GM12865 (cell line): ENCODE measurements at regions not wholly inside any gene's neighbourhood (a gene's known extent, or its start where the extent isn't known, plus 50 kb on each side); places are given as distances from the start of the nearest gene placed in this dataset.

Source experiments
- DNase-seq: peaks from one replicate; pipeline ENCODE4 v3.0.0; 2010; ENCODE audit warnings: low read depth
- H3K4me3 ChIP-seq: 2 replicates; pipeline ENCODE4 v1.5.1; 2011; ENCODE audit warnings: mild to moderate bottlenecking, low read depth, low read length, control low read depth
- TF ChIP-seq, protein P1 (sequence below): IDR thresholded peaks from 2 replicates; pipeline ENCODE4 v1.5.1; 2011; ENCODE audit warnings: low read length, control low read depth, low read depth, inconsistent platforms; ENCODE audit not compliant: insufficient read depth; ENCODE audit errors: missing control alignments

DNA sequence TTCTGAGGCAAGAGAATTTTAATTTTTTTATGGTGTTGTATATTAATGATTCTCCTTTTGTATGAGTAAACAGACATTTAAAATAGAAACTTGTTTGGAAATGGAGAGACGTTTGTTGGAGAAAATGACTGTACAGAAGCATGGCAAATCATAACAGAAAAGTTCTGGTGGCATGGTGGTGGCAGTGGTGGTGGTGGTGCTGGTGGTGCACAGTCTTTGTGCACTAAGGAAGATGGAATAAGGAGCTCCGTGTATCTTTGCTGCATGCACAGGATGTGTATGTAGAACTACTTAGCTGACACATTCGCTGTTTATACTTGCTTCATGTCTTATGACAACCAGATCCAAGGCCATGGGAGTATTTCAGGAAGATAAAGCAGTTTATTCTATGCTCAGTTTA, 294.9 kb downstream of the UTRN start:
- no peak overlapping the region for H3K4me3 ChIP-seq
- DNase-seq: no peak
- TF ChIP-seq, protein P1, sequence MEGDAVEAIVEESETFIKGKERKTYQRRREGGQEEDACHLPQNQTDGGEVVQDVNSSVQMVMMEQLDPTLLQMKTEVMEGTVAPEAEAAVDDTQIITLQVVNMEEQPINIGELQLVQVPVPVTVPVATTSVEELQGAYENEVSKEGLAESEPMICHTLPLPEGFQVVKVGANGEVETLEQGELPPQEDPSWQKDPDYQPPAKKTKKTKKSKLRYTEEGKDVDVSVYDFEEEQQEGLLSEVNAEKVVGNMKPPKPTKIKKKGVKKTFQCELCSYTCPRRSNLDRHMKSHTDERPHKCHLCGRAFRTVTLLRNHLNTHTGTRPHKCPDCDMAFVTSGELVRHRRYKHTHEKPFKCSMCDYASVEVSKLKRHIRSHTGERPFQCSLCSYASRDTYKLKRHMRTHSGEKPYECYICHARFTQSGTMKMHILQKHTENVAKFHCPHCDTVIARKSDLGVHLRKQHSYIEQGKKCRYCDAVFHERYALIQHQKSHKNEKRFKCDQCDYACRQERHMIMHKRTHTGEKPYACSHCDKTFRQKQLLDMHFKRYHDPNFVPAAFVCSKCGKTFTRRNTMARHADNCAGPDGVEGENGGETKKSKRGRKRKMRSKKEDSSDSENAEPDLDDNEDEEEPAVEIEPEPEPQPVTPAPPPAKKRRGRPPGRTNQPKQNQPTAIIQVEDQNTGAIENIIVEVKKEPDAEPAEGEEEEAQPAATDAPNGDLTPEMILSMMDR: no peak

DNA sequence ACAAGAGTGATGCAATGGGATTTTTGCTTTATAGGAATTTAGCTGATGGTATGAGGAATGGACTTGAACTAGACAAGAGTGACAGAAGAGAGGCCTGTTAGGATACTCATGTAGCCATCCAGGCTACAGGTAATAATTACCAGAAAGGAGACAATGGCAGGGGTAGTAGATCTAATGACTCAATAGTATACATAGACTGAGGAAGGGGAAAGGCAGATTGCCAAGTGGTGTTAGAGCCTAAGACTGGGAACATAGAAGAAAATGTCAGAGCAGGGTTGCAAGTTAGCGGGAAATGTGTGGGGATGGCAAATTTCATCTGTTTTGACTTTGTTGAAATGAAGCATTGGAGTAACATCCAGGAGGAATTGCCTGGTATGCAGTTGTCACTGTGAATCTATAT, 295.6 kb downstream of the UTRN start:
- no peak overlapping the region for H3K4me3 ChIP-seq
- TF ChIP-seq, protein P1: no peak
- no peak for DNase-seq

DNA sequence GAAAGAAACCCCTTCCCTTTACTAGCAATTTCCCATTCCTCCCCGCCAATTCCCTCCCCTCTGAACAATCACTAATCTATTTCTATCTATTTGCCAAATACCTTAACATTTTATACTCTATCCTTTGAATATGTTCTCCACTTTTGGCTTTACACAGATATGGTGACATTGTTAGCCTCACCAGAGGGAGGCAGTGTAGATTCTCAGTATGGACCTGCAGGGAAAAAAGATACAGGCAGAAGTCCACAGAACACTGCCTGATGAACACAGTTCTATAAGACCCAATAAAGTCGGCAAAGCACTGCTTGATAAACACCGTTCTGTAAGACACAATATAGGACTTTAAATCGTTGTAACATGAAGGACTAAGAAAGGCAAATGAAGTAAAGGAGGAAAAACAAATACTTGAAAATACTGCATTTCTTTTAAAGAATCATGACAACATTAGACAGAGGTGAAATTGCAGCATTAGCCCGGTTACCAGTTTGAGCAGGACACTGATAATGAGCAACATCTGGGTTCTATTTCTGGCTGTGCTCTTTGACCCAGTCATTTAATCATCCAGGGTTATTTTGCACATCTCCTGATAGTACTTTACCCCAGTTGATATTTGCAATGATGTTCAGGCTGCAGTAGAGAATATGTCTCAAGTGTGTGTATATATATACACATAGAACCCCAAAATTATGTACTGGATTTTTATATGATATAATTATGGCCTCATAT, 296.8 kb downstream of the UTRN start:
- TF ChIP-seq, protein P1: peak; percentile 43
- peak; percentile 28 for DNase-seq
- no peak overlapping the region for H3K4me3 ChIP-seq

DNA sequence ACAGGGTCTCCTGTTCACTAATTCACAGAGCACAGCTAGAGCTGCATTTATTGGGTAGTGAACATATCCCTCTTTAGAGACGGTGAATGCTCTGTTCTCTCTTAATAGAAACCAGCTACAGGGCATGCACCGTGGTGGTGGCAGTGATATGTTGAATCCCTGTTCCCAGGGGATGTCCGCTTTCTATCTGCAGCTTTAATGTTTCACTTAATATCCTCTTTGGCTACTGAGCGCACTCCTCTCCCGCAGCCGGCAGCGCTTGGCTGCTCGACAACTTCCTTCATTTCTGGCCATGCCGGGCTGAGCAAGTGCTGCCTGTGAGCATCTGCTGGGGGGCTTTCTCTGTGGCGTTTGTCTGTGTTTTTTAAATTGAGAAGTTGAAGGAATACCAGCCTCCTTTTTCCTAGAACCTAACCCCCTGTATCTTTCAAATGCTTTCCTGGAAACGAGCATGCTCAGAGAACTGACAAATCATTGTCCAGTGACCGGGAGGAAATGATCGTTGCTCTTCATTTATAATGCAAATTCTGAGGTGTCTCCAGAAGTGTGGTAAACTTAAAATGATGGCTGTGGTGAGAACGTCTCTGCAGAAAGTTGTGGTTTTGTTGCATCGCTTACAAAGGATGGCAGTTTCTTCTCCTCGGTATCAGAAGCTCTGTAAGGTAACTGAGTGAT, 297.9 kb downstream of the UTRN start:
- DNase-seq: peak; percentile 89
- TF ChIP-seq, protein P1: no peak
- H3K4me3 ChIP-seq: peak overlapping the region; percentile 50

DNA sequence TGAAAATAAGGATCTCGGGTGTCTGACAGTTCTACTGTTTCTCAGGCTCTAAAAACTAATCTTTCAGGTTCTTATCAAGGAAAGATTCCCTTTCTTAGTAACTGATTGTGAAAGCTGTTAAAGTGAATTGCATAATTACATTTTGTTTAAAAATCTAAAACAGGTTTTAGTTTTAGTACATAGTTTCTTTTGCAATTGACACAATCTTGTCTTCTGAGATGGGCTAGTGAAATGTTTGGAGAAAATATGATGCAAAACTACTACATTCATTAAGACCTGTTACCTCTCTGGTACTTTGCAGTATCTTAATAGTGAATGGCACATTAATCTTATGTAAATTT, 298.4 kb downstream of the UTRN start:
- TF ChIP-seq, protein P1: no peak
- peak overlapping the region; percentile 20; the same call in 1 of the 2 replicates for H3K4me3 ChIP-seq
- no peak for DNase-seq

DNA sequence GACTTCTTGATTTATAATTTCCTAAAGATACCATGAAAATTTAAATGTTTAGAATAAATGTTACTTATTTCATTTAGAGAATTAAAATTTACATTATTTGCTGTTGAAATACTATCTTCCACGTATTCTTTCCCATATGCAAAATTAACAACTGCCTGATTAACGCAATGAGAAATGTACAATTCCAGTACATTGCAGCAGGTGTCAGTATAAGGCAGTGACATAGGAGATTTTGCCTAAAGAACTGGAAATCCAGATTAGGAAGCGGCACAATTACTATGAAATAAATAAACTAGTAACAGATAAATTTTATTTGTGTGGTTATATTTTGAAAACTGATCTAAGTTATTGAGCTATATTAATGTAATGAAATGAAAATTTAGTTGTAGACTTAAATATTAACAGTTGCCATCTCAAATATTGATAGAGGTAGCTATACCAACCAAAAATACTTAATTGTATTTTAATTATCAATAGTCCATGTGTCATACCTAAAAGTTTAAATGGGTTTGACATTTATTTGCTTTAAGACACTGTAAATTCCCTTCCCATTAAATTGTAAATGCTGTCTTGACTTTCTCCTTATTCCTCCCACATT, 300.2 kb downstream of the UTRN start:
- peak; percentile 30 for DNase-seq
- TF ChIP-seq, protein P1: peak; percentile 39
- H3K4me3 ChIP-seq: no peak overlapping the region
